HG02588 (cell line): ENCODE measurements at regions not wholly inside any gene's neighbourhood (a gene's known extent, or its start where the extent isn't known, plus 50 kb on each side); places are given as distances from the start of the nearest gene placed in this dataset.

ENCODE experiments used
- ATAC-seq: cut with Tn5 transposase; IDR thresholded peaks from one replicate; pipeline ENCODE4 v1.9.1; 2021; ENCODE audit warnings: mild to moderate bottlenecking, moderate library complexity; ENCODE audit not compliant: unreplicated experiment

DNA sequence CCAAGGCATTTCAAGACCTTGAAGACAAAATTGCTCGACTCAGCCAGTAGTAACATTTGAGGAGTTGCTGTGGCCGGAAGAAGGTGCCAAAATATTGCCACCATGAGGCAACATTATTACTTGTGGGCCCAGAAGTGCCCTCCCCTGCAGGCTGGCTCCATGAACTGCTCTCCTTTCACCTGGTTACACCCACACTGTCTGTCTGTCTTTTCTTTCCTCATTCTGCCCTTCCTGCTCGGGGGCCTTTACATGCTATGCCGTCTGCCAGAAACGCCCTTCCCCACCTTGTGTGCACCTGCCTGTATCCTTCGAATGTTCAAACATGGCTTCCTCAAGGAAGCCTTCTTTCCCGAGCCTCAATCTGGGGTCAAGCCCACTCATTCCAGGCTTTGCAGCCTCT lies 224.2 kb upstream of the DIO3 start:
- no peak for ATAC-seq

DNA sequence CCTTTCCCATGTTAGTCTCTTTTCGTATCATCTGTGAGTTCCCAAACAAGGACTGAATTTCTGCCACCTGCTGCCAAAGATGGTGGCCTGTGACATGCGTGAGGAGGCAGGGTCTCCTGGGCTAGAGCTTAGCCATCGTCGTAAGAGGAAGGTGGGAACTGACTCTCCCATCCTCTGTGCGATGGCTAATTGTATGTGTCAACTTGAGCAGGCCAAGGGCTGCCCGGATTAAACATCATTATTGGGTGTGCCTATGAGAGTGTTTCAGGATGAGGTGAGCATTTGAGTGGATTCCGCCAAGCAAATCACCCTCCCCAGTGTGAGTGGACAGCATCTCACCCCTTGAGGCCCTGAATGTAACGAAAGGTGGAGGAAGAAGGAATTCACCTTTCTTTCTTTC lies 220.7 kb upstream of the DIO3 start:
- ATAC-seq = no peak

DNA sequence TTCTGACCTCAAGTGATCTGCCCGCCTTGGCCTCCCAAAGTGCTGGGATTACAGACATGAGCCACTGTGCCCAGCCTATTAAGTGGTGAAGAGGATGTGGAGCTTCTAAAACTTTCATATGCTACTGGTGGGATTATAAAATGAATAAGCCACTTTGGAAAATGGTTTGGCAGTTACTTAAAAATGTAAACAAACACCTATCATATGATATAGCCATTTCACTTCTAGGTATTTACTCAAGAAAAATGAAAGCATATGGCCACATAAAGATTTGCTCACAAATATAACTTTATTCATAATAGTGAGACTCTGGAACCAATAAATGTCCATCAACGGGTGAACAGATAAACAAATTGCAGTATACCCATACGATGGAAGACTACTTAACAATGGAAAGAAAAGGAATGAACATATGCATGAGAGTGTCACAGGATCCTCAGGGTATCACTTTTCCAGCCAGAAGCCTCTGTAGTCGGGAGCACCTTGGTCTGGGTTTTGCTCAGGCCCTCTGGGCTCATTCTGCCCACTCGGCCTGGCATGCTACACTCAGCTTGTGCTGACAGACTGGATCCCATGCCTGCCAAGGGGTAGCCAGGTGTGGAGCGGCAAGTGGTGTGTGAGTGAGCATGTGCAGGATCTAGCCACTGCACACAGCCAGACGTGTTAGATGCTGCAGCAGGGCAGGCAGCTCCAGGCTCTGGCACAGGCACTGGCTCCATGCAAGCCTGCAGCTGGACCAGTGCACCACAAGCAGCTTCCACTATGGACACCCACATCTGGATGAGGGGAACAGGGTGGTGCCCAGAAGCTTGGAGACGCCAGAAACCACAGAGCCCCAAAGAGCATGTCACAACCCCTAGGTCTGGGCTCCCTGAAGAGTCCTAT lies 213.2 kb upstream of the DIO3 start:
- ATAC-seq = no peak

DNA sequence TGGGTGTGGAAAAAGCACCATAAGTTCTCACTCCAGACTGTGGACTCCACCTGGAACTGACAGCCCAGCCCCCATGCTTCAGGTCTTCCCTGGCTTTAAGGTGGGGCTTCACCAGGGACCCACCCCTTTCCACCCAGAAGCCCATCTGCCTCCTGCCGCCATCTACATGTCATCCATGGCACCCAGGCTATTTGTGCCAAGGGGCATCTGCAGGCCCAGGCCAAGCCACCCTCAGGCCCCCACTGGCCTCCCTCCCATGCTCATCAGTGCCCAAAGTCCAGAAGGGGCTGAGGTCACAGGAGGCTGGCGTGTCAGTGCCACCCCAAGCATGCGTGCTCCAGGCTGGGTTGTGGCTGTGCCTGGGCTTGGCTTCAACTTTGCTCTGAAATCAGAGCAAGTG lies 212.2 kb upstream of the DIO3 start:
- no peak for ATAC-seq

DNA sequence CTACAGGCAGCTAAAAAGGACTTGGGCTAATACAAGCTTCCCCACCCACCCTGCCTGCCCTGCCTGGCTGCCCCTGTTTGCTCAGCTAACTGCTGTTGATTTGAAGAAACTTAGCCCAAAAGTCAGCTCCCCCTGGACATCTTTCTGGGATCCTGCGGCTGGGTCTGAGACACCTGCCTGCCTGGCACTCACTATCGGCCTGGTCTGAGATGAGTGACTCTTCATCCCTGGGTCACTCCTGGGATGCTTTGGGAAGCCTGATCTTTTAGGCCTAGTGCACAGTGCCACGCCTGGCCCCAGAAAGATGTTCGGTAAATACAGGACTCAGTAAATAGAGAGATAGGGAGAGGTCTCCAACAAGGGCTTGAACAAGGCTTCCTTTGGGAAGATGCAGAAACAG lies 211.3 kb upstream of the DIO3 start:
- ATAC-seq = no peak

DNA sequence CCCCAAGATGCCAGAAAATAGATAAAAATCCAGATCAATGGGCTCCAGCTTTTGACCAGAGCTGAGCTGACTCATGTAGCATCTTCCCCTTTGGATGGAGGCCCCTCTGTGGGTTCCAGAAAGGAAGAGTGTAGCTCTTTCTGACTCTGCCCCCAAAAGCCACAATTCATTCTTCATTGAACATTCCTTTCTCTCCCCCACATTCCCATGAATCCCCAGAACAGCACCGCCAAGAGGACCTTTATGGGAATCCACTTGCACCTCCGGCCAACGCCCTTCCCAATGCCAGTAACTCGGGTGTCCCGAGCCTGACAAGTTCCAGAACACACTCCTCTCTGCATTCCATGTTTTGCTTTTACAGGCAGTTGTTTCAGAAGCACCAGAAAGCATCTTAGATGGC lies 210.6 kb upstream of the DIO3 start:
- ATAC-seq = no peak

DNA sequence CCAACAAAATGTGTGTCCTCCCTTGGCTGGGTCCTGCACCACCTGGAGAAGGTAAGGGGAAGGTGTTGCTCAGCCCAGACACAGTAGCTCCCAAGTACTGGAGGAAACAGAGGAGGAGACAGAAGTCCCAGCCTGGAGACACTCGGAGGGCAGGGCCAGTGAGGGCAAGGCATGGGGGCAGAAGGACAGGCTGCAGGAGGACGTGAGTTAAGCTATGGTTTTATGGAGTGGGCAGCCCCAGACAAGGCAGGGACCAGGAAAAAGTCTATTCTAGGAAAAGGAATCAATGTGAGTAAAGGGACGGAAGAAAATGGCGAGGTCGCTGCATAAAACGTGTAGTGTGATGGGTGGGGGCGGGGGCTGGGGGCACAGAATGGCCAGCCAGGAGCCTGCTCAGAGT lies 210.1 kb upstream of the DIO3 start:
- ATAC-seq = no peak

DNA sequence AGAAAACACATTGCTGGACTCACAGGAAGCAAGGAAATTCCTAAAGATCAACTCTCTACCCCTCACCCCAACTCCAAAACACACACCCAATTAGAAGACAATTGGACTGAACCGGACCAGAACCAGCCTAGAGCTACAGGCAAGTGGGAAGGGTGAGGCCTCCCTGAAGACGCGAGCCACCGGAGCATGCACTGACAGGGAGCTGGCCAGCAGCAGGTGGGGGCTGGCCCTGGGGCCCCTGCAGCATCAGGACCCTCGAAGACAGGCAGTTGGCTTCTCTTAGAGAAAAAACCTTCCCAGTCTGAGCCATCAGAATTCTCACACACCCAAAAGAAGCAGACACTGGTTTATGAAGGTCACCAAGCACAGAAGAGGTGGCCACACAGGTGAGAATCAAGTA lies 209.5 kb upstream of the DIO3 start:
- ATAC-seq = no peak

DNA sequence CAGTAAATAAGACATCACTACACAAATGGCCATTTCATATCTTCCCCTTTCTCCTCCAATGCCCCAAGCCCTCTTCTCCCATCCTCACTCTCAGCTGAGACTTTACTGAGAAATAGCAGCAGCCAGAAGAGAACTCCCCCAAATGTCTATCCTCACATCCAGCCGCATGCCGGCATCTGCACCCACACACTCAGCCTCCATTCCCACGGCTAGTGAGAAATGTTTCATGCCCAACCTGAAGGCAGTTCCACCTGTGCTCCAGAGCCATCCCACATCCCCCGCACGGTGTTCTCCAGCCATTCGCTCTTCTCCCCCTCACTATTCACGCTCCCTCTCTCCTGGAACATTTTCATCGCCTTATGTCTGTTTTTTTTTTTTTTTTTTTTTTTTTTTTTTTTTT lies 208.7 kb upstream of the DIO3 start:
- ATAC-seq = no peak

DNA sequence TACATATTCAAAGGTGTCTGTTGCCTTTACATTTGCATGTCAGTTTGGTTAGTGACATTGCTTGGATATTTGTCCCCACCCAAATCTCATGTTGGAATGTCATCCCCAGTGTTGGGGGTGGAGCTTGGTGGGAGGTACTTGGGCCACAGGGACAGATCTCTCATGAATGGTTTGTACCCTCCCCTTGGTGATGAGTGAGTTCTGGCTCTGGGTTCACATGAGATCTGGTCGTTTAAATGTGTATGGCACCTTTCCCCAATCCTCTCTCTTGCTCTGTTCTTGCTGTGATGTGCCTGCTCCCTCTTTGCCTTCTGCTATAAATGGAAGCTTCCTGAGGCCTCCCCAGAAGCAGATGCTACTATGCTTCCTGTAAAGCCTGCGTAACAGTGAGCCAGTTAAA lies 207.9 kb upstream of the DIO3 start:
- ATAC-seq = no peak

DNA sequence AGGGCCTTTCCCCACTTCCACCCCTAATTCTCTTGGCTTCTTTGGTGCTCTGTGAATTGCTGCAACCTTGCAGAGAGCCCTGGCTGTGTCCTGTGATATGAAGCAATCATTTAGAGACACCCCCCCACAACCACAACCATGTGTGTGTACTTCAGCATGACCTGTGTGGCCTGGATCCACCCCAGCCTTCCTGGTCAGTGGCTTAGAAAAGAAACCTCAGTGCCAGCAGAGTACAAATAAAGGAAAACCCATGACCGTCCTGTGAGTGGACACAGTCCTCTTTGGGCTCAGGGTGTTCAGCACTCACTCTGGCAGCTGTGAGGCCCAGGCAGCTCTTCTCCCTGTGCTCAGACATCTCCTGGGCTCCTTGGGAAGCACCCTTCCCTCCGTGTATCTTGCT lies 206.6 kb upstream of the DIO3 start:
- no peak for ATAC-seq

DNA sequence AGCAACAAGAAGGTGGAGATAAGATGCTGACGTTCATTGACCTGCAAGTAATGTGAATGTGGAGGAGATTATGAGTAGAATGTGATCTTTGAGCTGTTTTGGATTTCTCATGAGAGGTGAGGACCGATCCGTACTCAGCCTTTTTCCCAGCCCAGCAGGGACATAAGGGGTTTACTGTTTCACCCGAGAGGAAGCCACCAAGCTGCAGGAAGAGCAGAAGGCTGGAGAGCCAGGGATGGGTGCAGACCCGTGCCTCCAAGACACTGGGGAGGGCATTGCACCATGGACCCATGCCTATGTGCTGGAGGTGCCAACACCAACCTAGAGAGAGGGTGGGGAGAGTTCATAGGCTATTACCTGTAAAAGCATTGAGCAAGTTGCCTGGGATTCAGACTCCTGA lies 206.0 kb upstream of the DIO3 start:
- ATAC-seq = no peak

DNA sequence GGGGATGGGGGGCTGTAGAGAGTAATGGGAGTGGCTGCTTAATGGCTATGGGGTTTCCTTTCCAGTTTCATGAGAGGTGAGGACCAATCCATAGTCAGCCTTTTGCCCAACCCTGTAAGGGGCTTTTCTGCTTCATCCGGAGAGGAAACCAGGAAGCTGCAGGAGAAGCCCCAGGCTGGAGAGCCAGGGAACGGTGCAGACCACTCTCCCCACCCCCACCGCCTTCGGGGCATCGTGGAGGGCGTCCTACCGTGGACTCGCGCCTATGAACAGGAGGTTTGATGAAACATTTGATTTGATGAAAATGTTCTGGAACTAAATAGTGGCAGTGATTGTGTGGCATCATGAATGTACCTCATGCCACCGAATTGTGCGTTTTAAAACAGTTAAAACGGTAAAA lies 204.3 kb upstream of the DIO3 start:
- ATAC-seq = no peak

DNA sequence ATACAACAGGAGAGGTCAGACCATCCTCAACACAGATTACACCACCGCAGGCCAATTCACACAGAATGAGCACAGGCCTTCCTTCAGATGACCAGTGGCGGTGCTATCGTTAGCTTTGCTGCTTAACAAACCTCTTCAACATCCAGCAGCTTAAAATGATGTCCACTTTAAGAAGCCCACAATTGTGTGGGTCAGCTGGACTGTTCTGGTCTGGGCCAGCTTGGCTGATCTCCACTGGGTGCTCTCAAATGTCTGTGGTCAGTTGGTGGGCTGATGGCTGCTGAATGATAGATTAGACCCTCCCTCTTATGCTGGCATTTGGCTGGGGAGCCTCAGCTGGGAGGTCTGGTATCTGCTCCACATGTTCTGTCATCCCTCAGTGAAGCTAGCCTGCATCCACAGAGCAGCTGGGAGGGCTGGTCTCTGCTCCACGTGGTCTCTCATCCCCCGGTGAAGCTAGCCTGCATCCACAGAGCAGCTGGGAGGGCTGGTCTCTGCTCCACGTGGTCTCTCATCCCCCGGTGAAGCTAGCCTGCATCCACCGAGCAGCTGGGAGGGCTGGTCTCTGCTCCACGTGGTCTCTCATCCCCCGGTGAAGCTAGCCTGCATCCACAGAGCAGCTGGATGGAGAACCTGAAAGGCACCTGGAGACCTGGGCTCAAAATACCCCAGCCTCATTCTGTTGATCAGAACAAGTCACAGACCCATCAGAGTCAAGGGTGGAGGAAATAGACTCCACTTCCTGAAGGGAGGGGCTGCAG lies 203.6 kb upstream of the DIO3 start:
- no peak for ATAC-seq

DNA sequence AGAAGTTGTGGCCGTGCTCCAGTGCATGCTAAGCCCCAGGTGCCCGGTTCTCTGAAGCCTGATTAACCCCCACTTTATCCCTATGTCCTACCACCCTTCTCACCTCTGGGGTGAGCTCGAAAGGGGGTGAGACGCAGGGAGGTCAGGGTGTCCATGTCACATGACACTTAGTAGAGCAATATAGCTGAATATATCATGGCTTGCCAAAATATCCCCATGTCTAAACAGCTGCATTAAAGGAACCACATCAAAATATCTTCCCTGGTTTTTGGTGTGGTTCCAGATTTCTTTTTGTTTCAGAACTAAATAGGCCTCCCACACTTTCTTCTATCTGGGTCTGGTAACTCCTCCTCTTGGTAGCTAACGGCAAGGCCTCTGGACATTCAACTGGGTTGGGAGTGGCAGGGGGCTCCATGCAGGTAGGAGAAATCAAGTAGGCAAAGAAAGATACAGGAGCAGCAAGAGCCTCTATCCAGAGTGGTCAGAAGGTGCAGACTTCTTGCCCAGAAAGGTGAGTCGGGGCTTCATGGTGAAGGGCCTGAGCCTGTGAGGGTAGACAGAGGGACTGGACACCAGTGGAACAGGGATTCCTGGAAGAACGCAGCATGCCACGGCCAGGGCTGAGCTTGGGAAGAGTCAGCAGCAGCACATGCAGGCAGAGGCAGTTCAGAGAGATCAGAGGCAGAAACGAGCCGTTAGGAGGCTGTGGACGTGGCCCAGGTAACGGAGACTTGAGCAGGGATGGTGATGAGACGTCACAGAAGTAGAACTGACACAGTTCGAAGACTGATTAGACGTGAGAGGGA lies 202.8 kb upstream of the DIO3 start:
- no peak for ATAC-seq

DNA sequence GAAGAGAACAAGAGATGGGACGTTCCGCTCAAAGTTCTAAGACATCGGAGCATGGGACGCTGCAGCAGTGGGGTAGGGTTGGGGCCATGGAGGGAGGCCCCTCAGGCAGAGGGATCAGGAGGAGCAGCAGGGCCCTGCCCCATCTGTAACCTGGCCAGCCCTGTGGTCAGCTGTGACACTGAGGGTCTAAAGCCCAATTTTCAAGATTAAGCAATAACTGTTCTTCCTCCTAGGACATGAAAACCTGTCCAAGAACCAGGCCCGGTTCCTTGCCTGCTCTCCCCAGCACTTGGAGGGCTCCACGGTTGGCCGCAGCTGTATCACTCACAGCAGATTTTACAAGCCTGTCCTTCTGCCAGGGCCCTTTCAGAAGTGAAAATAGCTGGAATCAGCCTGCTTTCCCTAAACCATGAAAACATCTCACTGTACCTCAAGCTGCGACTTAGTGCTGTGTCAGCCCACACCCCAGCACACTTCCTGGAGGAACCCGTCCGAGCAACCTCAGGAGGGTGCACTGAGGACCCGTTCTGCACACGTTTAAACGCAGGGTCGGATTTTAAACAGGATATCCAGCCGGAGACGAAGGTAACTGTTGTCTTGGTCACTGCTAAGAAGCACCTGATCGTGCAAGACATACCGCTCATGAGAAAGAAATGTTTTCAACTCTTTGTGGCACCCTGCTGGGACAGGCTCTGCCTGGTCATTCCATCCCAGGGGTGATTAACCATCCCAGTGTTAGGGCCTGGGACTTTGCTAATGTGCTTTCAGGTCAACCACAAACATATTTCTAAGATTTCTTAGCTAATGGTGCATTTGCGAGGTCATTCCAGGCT lies 201.9 kb upstream of the DIO3 start:
- ATAC-seq = no peak

DNA sequence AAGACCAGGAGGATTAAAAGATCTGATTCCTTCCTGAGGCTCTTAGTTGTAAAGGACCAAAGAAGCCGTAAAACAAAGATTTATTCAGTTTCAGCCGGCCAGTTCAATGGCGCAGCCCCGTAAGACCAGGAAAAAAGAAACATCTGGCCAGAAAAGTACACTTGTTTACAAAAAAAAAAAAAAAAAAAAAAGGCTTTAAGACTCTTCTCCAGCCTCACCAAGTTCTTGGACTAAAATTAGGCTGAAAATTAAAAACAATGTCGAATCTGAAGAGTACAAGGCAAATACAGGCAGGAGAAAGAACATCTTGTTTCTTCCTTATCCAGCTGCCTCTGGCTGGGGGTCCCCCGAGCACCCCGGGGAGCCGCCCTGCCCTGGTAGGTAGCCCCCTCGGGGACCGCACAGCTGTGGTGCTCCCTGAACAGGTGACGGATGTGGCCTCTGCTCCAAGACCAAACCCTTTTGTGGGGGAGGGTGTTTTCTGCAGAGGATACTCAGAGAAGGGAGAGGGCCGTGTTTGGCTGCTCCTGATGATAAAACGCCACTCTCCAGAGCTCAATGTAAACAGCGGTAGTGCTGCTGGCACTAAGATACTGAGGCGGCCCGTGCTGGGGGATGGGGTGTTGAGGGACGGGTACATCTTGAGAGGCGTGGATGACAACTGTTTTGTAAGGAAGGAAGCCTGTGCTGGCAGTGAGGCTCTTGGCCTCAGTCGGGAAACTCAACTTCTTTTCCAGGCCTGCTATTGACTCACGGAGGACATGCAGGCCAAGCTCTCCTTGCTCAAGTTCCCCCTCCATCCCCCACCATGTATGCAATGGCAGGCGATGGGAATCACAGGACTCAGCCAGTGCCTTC lies 201.0 kb upstream of the DIO3 start:
- no peak for ATAC-seq

DNA sequence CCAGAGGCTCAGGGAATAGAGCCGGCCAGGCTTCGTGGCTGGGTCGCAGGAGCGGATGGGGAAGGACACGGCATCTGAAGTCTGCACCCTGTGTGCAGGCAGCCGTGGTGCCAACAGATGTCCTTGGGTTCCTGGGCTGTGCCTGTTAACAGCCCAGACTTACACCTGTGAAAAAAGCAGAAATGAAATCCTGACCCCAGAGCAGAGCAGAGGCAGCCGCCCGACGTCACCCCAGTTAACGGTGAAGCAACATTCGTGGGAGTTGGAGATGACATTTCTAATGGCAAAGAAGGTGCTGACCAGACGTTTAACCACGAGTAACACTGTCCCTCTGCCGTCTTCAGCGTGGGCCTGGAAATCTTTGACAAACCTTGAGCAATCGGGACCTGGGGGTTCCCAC lies 200.3 kb upstream of the DIO3 start:
- no peak for ATAC-seq

DNA sequence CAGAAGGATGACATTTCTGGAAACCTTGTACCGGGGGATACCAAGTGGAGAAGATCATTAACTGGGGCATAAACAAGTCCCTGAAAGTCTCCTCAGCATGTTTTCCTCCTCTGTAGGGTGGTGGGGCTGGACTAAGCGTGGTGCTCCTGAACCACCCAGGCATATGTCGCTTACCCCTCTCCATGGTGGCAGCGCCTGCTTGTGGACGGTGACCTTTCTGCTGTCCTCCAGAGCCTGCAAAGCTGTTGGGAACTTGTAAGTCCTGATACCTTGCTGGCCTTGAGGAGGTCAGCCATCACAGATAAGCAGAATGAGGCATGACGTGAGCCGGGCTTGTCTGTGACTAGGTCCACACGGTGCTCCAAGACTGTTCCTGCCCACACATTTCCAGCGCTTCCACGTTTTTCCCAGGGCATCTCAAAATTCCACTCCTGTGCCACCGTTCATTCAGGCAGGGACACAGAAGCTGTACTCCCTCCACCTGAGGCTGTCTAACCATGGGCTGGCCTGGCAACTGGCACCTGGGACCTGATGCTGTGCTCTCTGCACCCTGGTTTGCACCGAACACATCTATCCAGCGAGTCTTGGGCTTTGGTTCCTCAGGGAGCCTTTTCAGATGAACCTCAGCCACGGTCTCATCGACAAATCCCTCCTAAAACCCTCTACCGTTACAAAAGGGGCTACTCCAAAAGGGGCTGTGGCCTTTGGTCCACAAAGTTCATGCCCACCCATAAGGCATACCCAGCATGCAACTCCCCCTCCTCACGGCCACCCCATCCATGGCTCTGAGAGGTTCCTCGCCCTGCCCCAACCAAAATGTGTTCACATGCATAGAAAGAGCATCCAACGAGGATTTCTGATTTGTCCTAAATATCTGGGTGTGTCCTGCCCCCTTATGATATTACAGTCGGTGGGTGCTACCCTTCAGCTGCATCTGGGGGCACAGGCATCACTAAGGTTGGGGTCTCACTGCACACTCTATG lies 199.6 kb upstream of the DIO3 start:
- ATAC-seq = no peak
